ENCODE measurements at regions not wholly inside any gene's neighbourhood (a gene's known extent, or its start where the extent isn't known, plus 50 kb on each side); places are given as distances from the start of the nearest gene placed in this dataset.

DNA sequence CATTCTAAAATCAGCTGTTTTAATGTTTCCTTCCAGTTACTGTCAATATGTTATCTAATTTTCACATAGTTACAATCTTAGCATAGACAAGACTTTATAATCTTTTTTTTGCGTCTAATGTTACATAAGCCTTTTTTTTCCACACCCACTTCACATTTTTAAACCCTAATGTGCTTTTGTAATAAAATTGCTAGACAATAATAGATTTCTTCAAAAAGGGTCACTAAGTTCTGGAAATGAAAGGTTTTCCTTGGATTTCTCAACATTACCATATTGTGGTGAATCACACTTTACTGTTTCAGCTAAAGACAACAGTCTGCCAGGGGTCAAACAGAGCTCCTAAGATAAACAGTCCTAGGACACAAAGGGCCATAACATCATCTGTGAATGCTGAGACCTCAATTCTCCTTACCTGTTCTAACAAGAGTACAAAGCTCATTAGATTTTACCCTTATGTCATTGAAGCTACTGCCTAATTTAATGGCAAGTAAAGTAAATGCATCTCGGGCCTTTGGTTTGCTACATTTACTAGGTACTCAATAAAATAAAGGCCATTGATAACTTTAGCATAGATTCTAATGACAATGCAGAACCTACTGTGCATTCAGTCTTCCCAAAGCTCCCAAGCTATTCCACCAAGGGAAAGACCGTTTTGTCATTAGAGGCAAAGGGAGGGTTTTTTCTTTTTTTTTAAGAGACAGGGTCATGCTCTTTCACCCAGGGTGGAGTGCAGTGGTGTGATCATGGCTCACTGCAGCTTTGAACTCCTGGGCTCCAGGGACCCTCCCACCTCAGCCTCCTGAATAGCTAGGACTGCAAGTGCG lies 111.2 kb upstream of the SLC38A2 start (continued):
- TF ChIP-seq GTF2F1 (IDR thresholded peaks at IDR 0.05; ENCODE audit: borderline replicate concordance, low read depth, low read length) = no peak
